ENCODE measurements at regions not wholly inside any gene's neighbourhood (a gene's known extent, or its start where the extent isn't known, plus 50 kb on each side); places are given as distances from the start of the nearest gene placed in this dataset.

GRCh38 chr2:217273162-217273561 is 413.3 kb upstream of the TNP1 start:
- in situ Hi-C loops (cut with MboI) = no loop called here
- Histone ChIP-seq H3K36me3 (ENCODE audit: control insufficient read depth in 2 of 2, insufficient read depth in 2 of 2, low read length in 1 of 2) (no peaks in the 10 kb centered on the region), H3K4me3 (no peak overlapping the region), H2AFZ (ENCODE audit: control insufficient read depth, low read depth, low read length) (no peak overlapping the region), H3K79me2 (ENCODE audit: control insufficient read depth, insufficient read depth, low read length) (no peaks in the 10 kb centered on the region), H3K4me2 (ENCODE audit: control insufficient read depth, insufficient read depth) (no peak overlapping the region), H3K9ac (ENCODE audit: control insufficient read depth, insufficient read depth, low read length) (no peak overlapping the region), H3K27me3 (replicated peaks in 1 of 2; ENCODE audit: control insufficient read depth in 2 of 2, insufficient read depth in 2 of 2, low read length in 1 of 2) (no peaks in the 10 kb centered on the region; a peak in 1 of 4 replicates), H3K27ac (ENCODE audit: control insufficient read depth, insufficient read depth) (no peak overlapping the region), H3K4me1 (ENCODE audit: control insufficient read depth, insufficient read depth, low read length) (no peaks in the 10 kb centered on the region), H4K20me1 (ENCODE audit: control insufficient read depth, insufficient read depth) (no peaks in the 10 kb centered on the region), H3K9me3 (replicated peaks; ENCODE audit: control insufficient read depth, insufficient read depth, low read length) (no peaks in the 10 kb centered on the region; the same call in 2 of the 3 replicates)
- SMC1A ChIA-PET (ENCODE audit: uncharacterized antibody, unreplicated experiment) = no interaction called here
- 17% methylated on average over 4 of the region's 4 CpGs for WGBS (ENCODE audit: insufficient coverage, insufficient replicate concordance, low lambda C conversion rate, missing lambda C conversion rate)
- TF ChIP-seq HSF1 (IDR thresholded peaks at IDR 0.05; ENCODE audit: low read depth, low read length) (no peak), SUPT20H (IDR thresholded peaks at IDR 0.05; ENCODE audit: borderline replicate concordance, control insufficient read depth, low read depth, low read length) (no peak), TAF1 (IDR thresholded peaks at IDR 0.05; ENCODE audit: borderline replicate concordance, low read depth, low read length) (no peak), BCLAF1 (IDR thresholded peaks at IDR 0.05) (no peak), JUND (IDR thresholded peaks at IDR 0.05; ENCODE audit: low read depth, low read length) (no peak), NR2F1 (conservative IDR thresholded peaks at IDR 0.05) (no peak), IKZF2 (IDR thresholded peaks at IDR 0.05) (no peak), ZNF592 (IDR thresholded peaks at IDR 0.05) (no peak), NR2C2 (IDR thresholded peaks at IDR 0.05; ENCODE audit: borderline replicate concordance, control insufficient read depth, insufficient read length, low read depth) (no peak), ZBTB4 (CRISPR knock-in tag; IDR thresholded peaks at IDR 0.05) (no peak)
- POLR2A ChIA-PET = no interaction called here
- BruUV-seq (replicated peaks) = no TSS peak
- DNase-seq (ENCODE audit: low read depth, low spot score) (no peak), ATAC-seq (no peak), FAIRE-seq (no peak)
- CTCF ChIA-PET = no interaction called here
- RAD21 ChIA-PET (ENCODE audit: unreplicated experiment) = no interaction called here
- intact Hi-C loops (cut with micrococcal nuclease; ENCODE audit: unreplicated experiment) = no loop called here

Data from GM12878 (cell line).